Stimulated activated CD8-positive, alpha-beta memory T cell treated with anti-CD3 and anti-CD28 coated beads, Interleukin-4, amount 100 ng/mL, for 1 hour (primary cell): ENCODE measurements at regions not wholly inside any gene's neighbourhood (a gene's known extent, or its start where the extent isn't known, plus 50 kb on each side); places are given as distances from the start of the nearest gene placed in this dataset.
A peak's percentile ranks its signal among the peaks of the same experiment; 100 is the strongest.
"Not testable (repeated sequence)": the region's sequence is repeated elsewhere in the genome, so short reads cannot be mapped to it uniquely, and the experiment has no call there.

ENCODE experiments used
- DNase-seq, 2 donors: peaks; one replicate each; pipeline ENCODE4 v3.0.0-alpha.2; 2020; ENCODE audit warnings: low read depth in 2 of 2, low spot score in 1 of 2

GRCh38 chr15:31649634-31650033 lies 323.0 kb downstream of the KLF13 start:
- DNase-seq = not testable (repeated sequence)

GRCh38 chr15:31650055-31650701 lies 323.5 kb downstream of the KLF13 start:
- peak; percentile 9 to 19 for DNase-seq

GRCh38 chr15:31656915-31657314 lies 330.3 kb downstream of the KLF13 start:
- DNase-seq = not testable (repeated sequence)

GRCh38 chr15:31660816-31661215 lies 334.2 kb downstream of the KLF13 start:
- DNase-seq = no peak

- DNase-seq = not testable (repeated sequence)
These were observed 339.1 kb downstream of the KLF13 start for GRCh38 chr15:31665732-31666131.

- not testable (repeated sequence) for DNase-seq
These were observed 342.7 kb downstream of the KLF13 start for GRCh38 chr15:31669158-31669908.

- DNase-seq = not testable (repeated sequence)
These were observed 346.6 kb downstream of the KLF13 start for GRCh38 chr15:31673263-31673662.

- DNase-seq = not testable (repeated sequence)
These were observed 348.6 kb upstream of the CHRNA7 start for GRCh38 chr15:31681529-31682259.

GRCh38 chr15:31687088-31687487 lies 343.2 kb upstream of the CHRNA7 start:
- not testable (repeated sequence) for DNase-seq

- not testable (repeated sequence) for DNase-seq
These were observed 333.8 kb upstream of the CHRNA7 start for GRCh38 chr15:31696509-31696908.

GRCh38 chr15:31705076-31705678 lies 325.1 kb upstream of the CHRNA7 start:
- not testable (repeated sequence) for DNase-seq

- not testable (repeated sequence) for DNase-seq
These were observed 322.2 kb upstream of the CHRNA7 start for GRCh38 chr15:31707944-31708702.

GRCh38 chr15:31708703-31709327 lies 321.5 kb upstream of the CHRNA7 start:
- not testable (repeated sequence) for DNase-seq

GRCh38 chr15:31709479-31709878 lies 320.8 kb upstream of the CHRNA7 start:
- not testable (repeated sequence) for DNase-seq

- not testable (repeated sequence) for DNase-seq
These were observed 319.5 kb upstream of the CHRNA7 start for GRCh38 chr15:31710806-31711205.

- not testable (repeated sequence) for DNase-seq
These were observed 315.1 kb upstream of the CHRNA7 start for GRCh38 chr15:31715208-31715607.

- not testable (repeated sequence) for DNase-seq
These were observed 311.7 kb upstream of the CHRNA7 start for GRCh38 chr15:31718625-31719024.

- not testable (repeated sequence) for DNase-seq
These were observed 310.8 kb upstream of the CHRNA7 start for GRCh38 chr15:31719396-31720022.

- not testable (repeated sequence) for DNase-seq
These were observed 307.3 kb upstream of the CHRNA7 start for GRCh38 chr15:31723019-31723418.

- DNase-seq = not testable (repeated sequence)
These were observed 305.4 kb upstream of the CHRNA7 start for GRCh38 chr15:31724903-31725302.
